HepG2 (cell line): ENCODE measurements at regions not wholly inside any gene's neighbourhood (a gene's known extent, or its start where the extent isn't known, plus 50 kb on each side); places are given as distances from the start of the nearest gene placed in this dataset.

Source experiments
- EZH2 ChIP-seq: conservative IDR thresholded peaks from 2 replicates; pipeline ENCODE4 v1.6.1; 2012; ENCODE audit warnings: mild to moderate bottlenecking, low read depth, low read length, moderate library complexity
- MAZ ChIP-seq, 2 experiments: sonication (generic) in 1 of 2; formaldehyde crosslinking in 1 of 2; IDR thresholded peaks; 2 replicates each; pipeline versions ENCODE4 v1.5.0 to v1.6.1; 2012 to 2020; ENCODE audit warnings: low read depth in 2 of 2, mild to moderate bottlenecking in 2 of 2, borderline replicate concordance in 1 of 2, improper control_type of control experiment in 1 of 2, low read length in 1 of 2, missing genetic modification reagents in 1 of 2, moderate library complexity in 1 of 2
- NR1H2 ChIP-seq: sonication (generic); formaldehyde crosslinking; IDR thresholded peaks from 2 replicates; pipeline ENCODE4 v1.8.1; 2022; ENCODE audit warnings: low read depth, missing genetic modification reagents, borderline replicate concordance
- TAF1 ChIP-seq: sonication (generic); formaldehyde crosslinking; IDR thresholded peaks from 2 replicates; pipeline ENCODE4 v1.4.0; 2020; ENCODE audit warnings: missing genetic modification reagents
- TF ChIP-seq, protein P1 (sequence below): fragments of 450-650 bp; IDR thresholded peaks from 2 replicates; pipeline ENCODE4 v1.6.1; 2017; ENCODE audit warnings: mild to moderate bottlenecking
- TF ChIP-seq, protein P2 (sequence below): sonication (generic); formaldehyde crosslinking; IDR thresholded peaks from 2 replicates; pipeline ENCODE4 v1.4.0; 2020; ENCODE audit warnings: missing genetic modification reagents

DNA sequence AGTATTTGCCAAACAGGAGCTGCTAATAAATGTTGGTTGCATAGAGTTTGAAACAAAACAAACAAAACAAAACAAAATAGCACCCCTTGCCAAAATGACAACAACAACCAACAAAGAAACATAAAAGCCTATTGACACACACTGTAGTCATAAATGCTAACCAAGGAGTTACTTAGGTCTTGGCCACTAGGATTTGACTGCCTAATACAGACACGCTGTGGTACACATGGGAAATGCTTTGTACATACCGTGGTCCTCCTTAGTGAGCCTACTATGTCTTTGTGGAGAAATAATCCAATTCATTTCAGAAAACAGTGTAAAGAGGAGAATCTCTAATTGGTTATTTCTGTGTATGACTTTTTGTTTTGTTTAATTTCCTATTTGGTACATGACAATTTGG lies 53.2 kb upstream of the MTPN start:
- TF ChIP-seq NR1H2 (CRISPR knock-in tag) (no peak), TAF1 (no peak), EZH2 (no peak), MAZ (IDR thresholded peaks at IDR 0.05; ENCODE audit: borderline replicate concordance, low read depth, low read length) (no peak), MAZ (CRISPR knock-in tag; IDR thresholded peaks at IDR 0.05; ENCODE audit: low read depth) (no peak)
- TF ChIP-seq, protein P1, sequence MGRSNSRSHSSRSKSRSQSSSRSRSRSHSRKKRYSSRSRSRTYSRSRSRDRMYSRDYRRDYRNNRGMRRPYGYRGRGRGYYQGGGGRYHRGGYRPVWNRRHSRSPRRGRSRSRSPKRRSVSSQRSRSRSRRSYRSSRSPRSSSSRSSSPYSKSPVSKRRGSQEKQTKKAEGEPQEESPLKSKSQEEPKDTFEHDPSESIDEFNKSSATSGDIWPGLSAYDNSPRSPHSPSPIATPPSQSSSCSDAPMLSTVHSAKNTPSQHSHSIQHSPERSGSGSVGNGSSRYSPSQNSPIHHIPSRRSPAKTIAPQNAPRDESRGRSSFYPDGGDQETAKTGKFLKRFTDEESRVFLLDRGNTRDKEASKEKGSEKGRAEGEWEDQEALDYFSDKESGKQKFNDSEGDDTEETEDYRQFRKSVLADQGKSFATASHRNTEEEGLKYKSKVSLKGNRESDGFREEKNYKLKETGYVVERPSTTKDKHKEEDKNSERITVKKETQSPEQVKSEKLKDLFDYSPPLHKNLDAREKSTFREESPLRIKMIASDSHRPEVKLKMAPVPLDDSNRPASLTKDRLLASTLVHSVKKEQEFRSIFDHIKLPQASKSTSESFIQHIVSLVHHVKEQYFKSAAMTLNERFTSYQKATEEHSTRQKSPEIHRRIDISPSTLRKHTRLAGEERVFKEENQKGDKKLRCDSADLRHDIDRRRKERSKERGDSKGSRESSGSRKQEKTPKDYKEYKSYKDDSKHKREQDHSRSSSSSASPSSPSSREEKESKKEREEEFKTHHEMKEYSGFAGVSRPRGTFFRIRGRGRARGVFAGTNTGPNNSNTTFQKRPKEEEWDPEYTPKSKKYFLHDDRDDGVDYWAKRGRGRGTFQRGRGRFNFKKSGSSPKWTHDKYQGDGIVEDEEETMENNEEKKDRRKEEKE, result no peak
- TF ChIP-seq, protein P2, sequence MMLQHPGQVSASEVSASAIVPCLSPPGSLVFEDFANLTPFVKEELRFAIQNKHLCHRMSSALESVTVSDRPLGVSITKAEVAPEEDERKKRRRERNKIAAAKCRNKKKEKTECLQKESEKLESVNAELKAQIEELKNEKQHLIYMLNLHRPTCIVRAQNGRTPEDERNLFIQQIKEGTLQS (CRISPR knock-in tag), result no peak
